ENCODE measurements at regions not wholly inside any gene's neighbourhood (a gene's known extent, or its start where the extent isn't known, plus 50 kb on each side); places are given as distances from the start of the nearest gene placed in this dataset.
"Not testable (repeated sequence)": the region's sequence is repeated elsewhere in the genome, so short reads cannot be mapped to it uniquely, and the experiment has no call there.

DNA sequence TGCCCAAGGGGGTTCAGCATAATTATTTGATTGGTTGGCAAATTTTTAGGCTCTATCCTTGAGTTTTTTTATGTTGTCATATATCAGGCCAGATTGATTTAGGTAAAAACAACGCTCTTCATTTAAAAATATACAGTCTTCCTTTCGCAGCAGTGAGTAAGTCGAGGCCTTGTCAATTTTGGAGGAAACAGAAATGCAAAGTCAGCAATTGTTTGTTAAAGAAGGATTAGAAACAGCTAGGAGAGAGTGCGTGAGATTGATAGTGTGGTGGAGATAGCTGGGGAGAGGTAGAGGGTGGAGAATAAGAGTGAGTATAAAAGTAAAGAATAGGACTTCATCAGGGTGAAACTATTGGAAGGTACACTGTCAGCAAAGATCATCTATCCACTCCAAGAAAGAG lies 830.8 kb downstream of the LUZP2 start:
- DNase-seq = no peak

- DNase-seq = no peak
Measured at GRCh38 chr11:25339281-25339680, 842.4 kb downstream of the LUZP2 start.

- no peak for DNase-seq
Measured at GRCh38 chr11:25349537-25349936, 852.7 kb downstream of the LUZP2 start.

DNA sequence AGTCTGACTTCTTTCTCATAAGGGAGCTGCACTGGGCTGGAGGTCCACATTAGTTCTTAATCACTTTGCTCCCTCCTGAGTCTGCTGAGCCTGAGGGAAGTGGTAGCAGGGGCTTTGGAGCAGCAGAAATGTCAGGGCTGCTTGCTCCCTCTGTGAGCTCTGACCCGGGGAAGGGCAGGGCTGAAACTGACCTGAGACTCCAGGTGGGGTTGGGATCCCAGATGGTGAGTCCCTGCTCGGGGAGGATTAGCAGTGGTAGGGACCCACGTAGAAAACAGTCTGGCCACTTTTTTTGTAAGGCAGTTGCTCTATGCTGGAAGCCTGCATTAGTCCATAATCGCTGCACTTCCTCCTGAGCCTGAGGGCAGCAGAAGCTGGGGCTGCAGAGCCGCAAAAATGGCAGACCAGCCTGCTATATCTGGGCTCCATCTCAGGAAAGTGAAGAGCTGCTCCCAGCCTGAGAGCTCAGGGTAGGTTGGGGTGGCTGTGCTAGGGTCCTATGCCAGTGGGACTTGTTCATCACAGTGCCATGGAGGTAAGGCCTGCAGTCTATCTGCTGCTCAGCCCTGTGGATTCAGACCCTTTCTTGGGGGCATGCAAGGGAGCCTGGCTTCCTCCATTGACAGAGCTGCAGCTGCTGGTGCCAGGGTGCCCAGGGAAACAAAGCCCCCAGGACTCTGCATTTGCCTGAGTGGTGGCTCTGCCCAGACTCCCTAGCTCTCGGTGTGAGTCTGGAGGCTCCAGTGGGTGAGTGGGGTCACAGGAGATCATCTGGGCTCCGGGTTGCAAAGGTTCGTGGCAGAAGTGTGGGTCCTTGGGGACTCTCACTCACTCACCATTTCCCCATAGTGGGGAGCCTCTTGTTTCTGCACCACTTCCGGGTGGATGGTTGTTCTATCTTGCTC lies 854.3 kb downstream of the LUZP2 start:
- no peak for DNase-seq

- no peak for DNase-seq
Measured at GRCh38 chr11:25357133-25357532, 860.3 kb downstream of the LUZP2 start.

- no peak for DNase-seq
Measured at GRCh38 chr11:25377466-25377865, 880.6 kb downstream of the LUZP2 start.

DNA sequence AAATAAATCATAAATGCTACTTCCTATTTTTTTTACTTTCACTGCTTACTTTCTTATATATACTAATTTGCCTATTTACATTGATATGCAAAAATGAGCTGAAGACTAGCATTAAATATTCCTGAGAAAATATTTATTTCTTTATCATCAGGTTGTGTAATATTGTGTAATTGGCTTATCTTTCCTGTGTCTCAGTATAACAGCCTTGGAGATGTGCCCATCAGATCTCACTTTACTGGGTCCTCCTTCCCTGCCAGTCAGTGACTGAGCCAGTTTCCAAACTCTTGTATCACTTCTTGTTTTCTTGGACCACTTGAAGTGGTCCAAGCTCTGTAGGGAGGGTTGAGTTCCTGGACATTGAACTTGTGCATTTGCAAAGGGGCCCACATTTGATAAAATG lies 900.0 kb downstream of the LUZP2 start:
- no peak for DNase-seq

- no peak for DNase-seq
Measured at GRCh38 chr11:25408146-25408545, 911.3 kb downstream of the LUZP2 start.

DNA sequence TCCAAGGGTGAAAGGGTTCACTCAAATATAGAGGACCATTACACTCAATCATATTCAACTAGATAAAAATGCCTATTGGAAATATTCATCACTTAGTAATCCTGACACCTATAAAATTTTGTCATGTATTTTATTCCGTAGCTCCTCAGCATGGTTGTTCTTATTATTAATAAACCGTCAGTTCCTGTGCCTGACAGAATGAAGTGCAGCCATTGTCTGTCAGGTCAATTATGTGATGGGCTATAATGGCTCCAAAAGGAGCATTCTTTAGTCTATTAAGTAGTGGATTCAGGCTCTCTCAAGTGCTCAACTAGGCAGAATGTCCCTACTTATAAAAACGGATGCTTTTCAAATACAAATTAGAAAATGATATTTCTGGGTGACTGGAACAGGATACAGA lies 916.1 kb upstream of the ANO3 start:
- no peak for DNase-seq

DNA sequence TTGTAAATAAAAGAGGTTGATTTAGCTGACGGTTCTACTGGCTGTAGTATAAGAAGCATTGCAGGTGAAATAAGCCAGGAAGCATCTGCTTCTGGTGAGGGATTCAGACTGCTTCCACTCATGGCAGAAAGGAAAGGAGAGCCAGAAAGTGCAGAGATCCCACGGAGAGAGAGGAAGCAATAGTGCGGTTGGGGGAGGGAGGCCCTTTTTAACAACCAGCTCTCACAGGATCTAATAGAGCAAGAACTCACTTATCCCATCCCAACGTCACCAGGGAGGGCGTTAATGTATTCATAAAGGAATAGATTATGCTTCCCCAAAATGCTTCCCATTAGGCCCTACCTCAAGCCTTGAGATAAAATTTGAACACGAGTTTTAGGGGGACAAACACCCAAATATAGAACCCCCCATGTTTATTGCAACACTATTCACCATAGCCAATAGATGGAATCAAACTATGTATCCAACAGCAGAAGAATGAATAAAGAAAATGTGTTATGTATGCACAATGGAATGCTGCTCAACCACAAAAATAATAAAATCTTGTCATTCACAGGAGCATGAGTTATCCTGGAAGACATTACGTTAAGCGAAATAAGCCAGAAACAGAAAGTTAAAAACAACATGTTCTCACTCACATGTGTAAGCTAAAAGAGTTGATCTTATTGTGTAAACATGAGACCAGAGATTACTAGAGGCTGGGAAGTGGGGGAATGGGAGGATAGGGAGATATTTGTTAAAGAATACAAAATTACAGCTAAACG lies 908.3 kb upstream of the ANO3 start:
- peak; percentile 0 for DNase-seq

- DNase-seq = no peak
Measured at GRCh38 chr11:25432376-25432775, 899.6 kb upstream of the ANO3 start.

DNA sequence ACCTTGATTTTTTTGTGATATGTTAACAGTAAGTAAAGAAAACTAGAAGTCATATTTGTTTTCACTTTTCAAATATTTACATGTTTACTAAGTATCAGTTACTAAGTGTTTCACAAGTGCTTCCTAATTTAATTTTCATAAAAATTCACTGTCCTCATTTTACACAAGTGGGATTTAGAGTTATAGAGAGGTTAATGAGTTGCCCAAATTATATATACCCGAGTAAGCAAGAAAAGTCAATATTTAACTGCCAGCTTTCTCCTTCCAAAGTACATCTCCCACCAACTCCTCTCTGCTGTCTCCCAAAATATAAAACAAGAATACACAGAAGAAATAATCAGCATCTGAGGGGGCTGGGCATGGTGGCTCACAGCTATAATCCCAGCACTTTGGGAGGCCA lies 896.7 kb upstream of the ANO3 start:
- no peak for DNase-seq

GRCh38 chr11:25436326-25436725 lies 895.6 kb upstream of the ANO3 start:
- no peak for DNase-seq

DNA sequence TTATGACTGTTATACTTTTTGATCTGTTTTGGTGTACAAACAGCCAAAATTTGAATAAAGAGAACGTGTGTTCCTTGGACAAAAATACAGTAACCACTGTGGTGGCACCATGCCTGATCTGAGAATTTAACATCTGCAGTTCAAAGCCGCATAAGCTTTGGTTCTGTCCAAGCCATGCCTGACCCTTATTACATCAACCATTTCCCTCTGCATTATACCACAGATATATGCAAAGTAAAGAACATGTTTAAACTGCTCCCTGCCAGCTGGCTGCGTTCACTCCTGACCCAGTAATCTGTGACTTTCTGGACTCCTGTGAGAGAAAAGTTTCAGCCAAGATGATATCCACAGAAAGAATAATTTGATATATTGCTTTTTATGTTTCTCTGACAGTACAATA lies 890.5 kb upstream of the ANO3 start:
- DNase-seq = no peak

GRCh38 chr11:25449091-25449490 lies 882.8 kb upstream of the ANO3 start:
- DNase-seq = no peak

- no peak for DNase-seq
Measured at GRCh38 chr11:25453471-25453870, 878.5 kb upstream of the ANO3 start.

- DNase-seq = no peak
Measured at GRCh38 chr11:25456211-25456610, 875.7 kb upstream of the ANO3 start.

DNA sequence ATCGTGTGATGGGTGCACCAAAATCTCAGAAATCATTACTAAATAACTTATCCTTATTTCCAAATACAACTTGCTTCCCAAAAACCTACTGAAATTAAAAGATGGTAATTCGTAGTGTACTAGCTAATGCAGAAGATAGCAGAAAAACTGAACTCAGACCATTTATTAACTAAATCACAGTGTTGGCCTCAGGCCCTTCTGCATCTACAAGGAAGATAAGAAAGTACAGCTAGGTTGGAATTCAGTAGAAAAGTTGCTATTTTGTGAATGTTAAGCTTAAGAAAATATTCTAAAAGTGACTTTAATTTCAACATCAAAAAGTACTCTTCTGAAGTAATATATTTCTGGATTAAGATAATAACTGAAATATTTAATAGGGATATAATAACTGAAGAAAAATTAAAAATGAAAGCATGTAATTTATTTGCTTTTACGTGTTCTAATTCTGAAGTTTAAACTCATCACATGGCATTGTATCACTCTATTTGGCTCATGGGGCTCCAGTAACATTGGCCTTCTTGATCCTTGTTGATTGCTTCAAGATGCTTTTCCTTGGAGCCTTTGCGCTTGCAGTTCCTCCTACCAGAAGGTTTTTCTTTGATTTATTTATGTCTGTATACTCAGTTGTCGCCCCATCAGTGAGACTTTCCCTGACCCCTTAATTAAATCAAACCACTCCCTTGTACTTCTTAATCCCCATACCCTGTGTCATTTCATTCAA lies 847.9 kb upstream of the ANO3 start:
- DNase-seq = no peak

DNA sequence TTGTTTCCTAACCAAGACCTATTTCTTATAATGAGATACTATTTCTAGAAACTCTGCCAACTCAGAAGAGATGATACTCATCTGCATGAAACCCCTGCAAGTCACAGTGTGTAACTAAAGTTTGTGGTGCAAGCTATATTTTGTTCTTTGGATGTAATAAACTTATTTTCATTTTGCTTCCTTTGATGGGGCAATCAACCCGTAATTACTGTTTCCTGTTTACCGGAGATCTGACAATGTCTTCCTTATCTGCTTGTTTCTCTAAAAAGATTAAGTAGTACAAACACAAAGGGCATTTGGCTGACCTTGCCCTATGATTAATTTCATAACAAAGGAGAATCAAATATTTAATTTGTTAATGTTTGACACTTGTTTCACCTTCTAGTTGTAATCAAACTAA lies 846.6 kb upstream of the ANO3 start:
- no peak for DNase-seq

DNA sequence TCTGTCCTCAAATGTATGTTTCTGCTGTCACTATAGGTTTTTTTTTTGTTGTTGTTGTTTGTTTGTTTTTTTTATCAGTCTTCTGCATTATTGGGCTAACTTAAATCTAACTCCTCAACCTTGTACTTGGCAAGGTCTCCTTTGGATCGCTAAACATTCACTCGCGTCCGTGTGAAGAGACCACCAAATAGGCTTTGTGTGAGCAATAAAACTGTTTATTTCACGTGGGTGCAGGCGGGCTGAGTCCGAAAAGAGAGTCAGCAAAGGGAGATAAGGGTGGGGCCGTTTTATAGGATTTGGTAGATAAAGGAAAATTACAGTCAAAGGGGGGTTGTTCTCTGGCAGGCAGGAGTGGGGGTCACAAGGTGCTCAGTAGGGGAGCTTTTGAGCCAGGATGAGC lies 845.6 kb upstream of the ANO3 start:
- DNase-seq = not testable (repeated sequence)

DNA sequence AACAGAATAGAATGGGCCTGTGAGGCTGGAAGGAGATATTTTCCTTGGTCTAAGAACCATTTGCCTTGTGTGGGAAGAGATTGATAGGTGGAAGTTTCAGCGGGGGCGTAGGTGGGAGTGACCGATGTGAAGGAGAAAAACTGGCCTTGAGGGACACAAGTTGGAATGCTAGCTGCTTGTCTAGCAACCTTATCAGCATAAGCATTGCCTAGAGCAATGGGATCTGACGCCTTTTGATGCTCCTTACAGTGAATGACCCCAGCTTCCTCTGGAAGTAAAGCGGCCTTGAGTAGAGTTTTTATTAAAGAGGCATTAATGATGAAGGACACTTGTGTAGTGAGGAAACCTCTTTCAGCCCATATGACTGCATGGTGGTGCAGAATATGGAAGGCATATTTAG lies 843.8 kb upstream of the ANO3 start:
- DNase-seq = not testable (repeated sequence)

DNA sequence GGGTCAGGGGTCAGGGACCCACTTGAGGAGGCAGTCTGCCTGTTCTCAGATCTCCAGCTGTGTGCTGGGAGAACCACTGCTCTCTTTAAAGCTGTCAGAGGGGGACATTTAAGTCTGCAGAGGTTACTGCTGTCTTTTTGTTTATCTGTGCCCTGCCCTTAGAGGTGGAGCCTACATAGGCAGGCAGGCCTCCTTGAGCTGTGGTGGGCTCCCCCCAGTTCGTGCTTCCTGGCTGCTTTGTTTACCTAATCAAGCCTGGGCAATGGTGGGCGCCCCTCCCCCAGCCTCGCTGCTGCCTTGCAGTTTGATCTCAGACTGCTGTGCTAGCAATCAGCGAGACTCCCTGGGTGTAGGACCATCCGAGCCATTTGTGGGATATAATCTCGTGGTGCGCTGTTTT lies 830.5 kb upstream of the ANO3 start:
- not testable (repeated sequence) for DNase-seq

DNA sequence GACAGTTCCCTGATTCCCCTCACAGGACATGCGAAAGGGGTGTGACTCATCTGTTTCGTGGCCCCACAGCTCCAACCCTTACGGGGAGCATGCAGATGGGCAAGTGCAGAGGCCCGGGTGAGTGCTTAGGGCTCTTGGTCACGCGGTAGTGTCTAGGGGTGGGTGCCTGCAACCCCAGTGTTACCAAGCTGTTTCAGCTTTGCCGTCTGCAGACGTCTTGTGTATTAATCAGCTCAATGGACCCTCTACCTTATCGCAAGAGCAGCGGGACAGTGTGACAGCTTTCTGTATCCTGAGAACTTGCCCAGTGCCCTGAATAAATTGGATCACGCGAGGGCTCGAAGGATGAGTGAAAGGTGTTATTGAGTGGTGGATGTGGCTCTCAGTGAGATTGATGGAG lies 816.4 kb upstream of the ANO3 start:
- DNase-seq = no peak

GRCh38 chr11:25520459-25520858 lies 811.5 kb upstream of the ANO3 start:
- no peak for DNase-seq

Data from amniotic stem cell (primary cell).